ENCODE measurements at regions not wholly inside any gene's neighbourhood (a gene's known extent, or its start where the extent isn't known, plus 50 kb on each side); places are given as distances from the start of the nearest gene placed in this dataset.

DNA sequence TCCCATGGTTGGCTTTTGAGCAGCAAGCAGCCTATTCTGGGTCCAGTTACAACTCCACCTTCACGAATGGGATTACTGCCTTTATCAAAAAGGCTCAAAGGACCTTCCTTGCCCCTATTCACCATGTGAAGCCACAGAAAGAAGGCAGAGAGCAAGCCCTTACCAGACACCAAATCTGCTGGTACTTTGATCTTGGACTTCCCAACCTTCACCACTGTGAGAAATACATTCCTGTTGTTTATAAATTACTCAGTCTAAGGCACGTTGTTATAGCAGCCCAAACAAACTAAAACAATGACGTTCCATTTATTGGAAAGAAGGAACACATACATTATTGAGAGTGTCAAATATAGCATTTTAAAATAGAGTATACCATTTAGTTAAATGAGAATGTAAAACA lies 1557.9 kb downstream of the PLA2G4A start:
- TF ChIP-seq, protein P1, sequence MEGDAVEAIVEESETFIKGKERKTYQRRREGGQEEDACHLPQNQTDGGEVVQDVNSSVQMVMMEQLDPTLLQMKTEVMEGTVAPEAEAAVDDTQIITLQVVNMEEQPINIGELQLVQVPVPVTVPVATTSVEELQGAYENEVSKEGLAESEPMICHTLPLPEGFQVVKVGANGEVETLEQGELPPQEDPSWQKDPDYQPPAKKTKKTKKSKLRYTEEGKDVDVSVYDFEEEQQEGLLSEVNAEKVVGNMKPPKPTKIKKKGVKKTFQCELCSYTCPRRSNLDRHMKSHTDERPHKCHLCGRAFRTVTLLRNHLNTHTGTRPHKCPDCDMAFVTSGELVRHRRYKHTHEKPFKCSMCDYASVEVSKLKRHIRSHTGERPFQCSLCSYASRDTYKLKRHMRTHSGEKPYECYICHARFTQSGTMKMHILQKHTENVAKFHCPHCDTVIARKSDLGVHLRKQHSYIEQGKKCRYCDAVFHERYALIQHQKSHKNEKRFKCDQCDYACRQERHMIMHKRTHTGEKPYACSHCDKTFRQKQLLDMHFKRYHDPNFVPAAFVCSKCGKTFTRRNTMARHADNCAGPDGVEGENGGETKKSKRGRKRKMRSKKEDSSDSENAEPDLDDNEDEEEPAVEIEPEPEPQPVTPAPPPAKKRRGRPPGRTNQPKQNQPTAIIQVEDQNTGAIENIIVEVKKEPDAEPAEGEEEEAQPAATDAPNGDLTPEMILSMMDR (IDR thresholded peaks at IDR 0.05; ENCODE audit: low read length): no peak
- no peak for TF ChIP-seq EZH2 (IDR thresholded peaks at IDR 0.05; ENCODE audit: borderline replicate concordance, low read length)
